A204.1 (cell line): ENCODE measurements at regions not wholly inside any gene's neighbourhood (a gene's known extent, or its start where the extent isn't known, plus 50 kb on each side); places are given as distances from the start of the nearest gene placed in this dataset.
"Not testable (repeated sequence)": the region's sequence is repeated elsewhere in the genome, so short reads cannot be mapped to it uniquely, and the experiment has no call there.

ENCODE experiments used
- FAIRE-seq: peaks from 2 replicates; lab custom pipeline; 2012; peaks lifted over from hg19 to GRCh38; lab: Jason Lieb, UNC

DNA sequence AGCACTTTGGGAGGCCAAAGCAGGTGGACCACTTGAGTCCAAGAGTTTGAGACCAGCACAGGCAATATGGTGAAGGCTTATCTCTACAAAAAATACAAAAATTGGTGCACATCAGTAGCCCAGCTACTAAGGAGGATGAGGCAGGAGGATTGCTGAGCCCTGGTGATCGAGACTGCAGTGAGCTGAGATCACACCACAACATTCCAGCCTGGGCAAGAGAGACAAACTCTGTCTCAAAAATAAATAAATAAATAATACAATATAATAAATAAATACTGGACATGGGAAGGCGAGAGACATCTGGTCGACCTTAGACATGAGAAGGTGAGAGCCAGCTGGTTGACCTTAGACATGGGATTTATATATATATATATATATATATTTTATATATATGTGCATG lies 119.8 kb upstream of the SLC38A4 start:
- no peak for FAIRE-seq

DNA sequence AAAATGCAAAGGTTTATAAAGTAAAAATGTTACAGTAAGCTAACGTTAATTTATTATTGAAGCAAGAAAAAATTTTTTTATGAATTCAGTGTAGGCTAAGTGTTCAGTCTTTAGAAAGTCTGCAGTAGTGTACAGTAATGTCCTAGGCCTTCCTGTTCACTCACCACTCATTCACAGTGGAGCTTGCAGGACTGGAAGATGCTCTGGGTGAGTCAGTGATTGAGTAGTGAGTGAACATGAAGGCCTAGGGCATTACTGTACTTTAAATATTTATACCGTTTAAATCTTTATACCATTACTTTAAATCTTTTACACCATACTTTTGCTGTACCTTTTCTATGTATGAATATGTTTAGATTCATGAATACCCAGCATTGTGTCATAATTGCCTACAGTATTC lies 120.3 kb upstream of the SLC38A4 start:
- no peak for FAIRE-seq

DNA sequence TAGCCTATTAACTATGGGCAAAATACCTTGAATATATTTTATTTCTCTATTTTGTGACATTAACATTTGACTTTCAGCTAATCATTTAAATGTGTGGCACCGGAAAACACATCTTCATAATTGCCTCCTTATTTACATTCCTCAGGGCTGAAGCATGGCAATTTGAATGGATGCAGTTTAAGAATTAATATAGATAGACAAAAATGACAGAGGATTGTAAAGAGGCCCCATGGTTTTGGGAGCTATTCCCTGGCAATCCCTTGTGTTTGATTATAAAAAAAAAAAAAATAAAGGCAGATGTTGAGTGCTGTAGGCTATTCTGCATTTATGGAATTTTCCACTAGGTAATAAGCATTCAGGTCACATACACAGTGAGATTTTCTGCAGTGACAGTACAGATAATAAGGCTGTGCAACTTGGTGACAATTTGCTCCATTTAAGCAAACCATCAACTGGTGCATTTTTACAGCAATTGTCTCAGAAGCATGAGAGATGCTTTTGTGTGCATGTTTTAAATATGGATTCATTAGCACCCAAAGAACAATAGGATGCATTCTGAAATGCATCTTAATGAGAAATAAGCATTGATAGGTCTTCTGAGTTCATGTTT lies 123.2 kb upstream of the SLC38A4 start:
- FAIRE-seq = no peak

DNA sequence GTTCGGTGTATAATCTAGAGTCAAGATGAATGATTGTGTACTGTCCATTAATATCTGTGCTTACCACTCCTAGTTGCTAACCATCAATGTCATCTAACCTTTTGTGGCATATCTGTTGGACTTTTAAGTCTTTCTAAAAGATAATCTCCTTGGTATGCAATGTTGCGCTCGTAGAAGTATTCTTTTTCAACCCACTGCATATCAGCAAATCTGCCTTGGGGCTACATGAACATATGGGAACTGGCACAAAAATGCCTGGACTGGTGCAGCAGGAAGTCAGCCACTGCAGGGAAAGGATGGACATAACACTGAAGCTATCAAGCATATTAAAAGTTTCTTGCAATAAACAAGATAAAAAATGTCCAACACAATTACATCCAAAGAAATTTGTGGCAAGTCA lies 124.3 kb upstream of the SLC38A4 start:
- no peak for FAIRE-seq

DNA sequence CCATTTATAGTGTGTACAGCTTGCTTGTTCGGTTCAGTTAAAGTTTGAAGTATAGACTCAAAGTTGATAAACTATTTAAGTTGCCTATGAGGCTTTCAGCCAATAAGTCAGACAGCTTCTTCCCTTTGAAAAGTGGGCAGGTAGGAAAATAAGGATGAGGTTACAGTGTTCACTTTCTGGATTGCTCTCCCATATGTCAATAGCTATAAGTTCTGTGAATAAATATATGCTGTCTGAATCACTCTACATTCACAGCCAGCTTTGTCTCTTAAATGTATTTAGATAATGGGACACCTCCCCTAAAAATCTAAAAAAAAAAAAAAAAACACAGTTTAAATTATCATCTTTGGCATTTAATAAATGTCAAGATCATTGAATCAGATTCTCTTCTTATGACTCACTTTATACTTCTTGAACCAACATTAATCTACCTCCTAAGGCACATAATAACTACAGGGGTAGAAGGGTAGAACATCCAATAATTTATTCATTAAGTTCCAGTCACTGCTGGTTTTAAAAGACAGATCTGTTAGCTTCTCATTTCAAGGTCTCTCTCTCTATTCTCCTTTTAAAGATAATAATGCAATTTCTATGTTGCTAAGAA lies 126.4 kb upstream of the PCED1B start:
- FAIRE-seq = no peak

DNA sequence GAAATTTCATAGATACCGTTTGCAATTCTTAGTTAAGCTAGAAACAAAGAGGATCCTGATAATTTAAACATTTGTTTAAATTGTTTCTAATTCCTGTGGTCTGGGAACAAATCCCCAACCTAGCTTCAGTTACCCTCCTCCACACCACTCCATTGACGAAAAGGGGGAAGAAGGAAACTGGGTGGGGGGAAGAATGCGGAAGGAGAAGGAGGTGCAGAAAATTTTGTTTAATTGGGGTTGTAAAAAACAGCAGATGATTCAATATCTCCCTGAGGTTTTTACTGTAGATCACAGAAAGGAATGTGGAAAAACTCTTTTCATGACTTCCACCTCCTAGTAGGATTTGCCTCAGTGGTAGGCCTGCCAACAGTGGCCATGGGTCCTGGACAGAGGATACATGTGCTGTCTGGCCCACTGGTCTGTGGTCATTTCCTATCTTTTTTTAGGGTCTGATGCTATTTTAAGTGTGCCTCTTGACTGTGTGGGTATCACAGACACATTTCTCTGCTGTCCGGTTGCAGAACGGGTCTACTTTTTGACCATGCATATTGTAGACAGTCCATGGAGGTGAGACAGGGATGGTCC lies 122.9 kb upstream of the PCED1B start:
- FAIRE-seq = no peak

DNA sequence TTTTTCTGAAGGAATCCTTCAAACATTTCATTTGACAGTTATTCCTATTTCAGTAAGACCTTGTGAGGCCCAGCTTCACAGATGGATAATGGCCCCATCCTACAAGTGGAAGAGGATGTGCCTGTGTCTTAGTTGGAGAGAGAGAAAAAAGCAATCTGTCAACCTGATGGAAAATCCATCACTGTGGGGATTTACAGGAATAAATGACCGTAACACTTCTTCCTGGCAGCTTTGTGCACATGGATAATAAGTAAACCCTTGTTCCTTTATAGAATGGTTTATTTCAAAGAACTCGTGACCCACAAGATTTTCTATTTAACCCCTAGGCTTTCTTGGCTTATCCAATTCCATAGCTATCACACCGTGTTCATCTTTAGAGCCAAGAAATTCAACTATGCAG lies 121.4 kb upstream of the PCED1B start:
- FAIRE-seq = no peak

DNA sequence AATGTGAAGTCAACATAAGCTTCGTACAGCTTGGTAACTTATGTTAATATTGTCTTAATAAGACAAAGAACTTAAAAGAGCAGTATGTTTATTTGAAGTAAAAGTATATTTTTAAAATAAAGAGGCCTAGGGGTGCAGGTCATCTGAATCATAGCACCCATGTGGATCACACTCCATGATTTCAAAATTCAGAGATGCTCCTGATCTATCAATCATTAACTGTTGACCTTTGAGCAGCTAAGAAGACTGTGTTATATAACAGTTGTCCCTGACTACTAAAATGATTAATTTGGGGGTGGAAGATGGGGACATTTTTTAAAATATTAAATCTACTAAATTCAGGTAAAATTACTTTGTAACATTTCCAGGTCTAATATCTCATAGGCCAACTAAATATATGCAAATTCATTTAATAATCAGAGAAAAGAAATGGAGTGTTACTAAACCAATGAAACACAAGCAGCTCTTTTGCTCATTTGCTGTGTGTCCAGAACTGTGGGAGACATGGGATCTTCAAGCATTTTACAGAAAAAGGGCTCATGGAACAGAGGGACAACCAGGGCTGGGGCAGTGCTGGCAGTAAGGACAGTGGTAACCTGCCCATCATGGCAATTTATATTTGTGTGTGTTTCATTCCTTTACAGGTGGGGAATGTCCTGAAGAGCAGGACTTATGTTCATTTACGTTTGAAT lies 120.7 kb upstream of the PCED1B start:
- no peak for FAIRE-seq

DNA sequence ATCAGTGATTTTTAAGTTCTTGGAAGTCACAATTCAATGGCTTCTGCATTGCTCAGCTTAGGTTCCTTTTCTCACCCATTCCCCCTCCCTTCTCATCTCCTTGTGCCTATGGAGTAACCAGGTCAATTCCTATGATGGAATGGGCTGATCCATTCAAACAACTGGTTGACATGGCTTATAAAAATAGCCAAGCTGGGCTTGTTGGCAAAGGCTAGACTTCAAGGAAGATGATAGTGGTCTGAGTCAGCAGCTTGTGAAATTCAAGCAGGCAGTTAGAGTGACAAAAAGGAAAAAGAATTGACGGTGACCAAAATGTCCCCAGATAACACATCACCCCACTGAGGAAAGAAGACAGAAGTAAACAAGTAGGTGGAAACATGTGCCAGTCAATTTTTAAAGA lies 119.9 kb upstream of the PCED1B start:
- no peak for FAIRE-seq

DNA sequence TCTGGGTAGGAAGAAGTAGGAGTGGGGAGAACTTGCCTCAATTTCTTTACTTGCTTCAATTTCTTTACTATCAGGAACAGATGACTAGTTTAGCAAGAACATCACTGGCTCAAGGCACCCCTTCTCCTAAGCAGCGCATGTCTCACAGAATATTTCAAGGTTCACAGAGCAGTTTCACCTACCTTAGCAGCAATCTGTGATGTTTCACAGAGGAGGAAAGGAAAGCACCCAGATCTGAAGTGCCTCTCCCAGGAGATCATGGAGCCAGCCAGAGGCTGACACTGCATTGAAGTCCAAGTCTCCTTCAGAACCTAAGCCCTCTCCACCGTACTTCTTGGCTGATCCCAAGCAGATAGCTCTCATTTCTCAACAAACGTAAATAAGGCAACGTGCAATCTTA lies 118.7 kb upstream of the PCED1B start:
- FAIRE-seq = no peak

DNA sequence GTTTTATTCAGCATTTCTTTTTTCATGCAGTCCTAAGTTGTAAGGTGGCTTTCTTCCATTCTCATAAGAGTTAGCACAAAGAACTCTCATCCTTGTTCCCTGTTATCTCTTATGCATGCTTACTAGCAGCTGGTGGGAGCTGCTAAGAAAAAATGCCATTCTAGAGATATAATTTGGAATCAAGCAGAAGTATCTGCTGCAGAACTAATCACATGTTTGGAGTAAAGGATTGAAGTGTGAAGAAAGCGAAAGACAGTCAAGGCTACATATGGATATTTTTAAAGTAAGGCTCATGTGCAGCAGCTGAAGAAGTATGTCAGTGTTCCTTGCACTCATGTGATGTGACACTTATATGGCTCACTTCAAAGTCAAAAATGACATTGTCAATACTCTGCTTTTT lies 116.2 kb upstream of the PCED1B start:
- no peak for FAIRE-seq

DNA sequence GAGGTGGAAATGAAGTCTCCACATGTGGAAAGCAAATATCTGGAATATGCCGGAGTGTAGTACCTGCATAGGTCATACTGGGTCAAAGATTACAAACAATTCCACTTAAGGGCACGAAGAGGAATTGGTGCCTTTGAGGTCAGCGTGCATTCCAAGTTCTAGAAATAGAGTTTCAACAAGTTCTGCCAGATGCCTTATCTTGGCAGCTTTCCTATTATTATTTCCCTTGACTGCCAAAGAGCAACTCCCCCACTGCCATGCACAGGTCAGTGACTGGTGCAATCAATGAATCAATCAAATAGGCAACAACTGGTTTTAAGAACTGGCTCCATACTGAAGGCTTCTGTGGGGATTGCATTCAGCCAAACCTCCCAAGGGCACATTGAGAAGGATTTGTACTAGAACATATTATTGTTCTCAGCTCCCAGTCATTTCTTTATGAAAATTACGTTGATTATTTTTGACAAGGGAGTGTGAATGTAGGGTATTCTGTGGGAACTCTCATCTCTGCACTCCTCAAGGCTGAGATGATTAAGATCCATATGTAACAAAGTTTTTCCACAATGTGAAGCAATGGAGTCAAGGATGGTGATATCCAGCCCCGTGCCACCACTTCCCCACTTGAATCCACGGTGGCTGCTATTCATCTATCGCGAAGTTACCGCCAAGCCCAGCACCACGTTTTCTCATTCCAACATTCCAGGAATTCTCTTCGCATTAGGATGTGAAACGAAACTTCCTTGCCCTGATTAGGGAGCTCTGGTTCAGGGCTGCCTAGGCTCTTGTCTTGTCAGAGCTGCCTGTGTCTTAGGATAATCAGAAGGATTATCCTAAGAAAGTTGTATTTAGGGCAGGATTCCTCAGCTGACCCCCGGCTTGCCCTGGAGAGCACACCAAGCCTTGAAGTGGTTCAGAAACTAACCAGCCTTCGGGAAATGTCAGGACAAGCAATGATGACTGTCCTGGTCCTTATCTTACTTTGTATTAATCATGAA lies 115.1 kb upstream of the PCED1B start:
- FAIRE-seq = no peak

DNA sequence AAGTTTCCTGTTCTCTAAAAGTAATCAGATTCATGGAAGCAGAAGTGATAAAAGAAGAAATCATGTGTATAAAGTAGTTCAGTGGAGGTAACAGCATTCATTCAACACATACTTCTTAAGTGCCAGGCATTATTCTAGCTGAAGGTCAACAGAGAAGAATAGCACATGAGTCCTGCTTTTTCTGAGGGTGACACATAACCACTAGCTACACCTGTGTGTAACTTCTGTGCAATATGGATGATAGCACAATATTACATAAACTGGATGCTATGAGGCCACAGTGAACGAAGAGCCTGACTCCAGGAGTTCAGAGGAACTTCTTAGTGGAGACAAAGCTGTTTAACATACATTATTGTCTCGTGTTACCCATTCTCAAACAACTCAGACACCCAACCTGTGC lies 114.3 kb upstream of the PCED1B start:
- no peak for FAIRE-seq

DNA sequence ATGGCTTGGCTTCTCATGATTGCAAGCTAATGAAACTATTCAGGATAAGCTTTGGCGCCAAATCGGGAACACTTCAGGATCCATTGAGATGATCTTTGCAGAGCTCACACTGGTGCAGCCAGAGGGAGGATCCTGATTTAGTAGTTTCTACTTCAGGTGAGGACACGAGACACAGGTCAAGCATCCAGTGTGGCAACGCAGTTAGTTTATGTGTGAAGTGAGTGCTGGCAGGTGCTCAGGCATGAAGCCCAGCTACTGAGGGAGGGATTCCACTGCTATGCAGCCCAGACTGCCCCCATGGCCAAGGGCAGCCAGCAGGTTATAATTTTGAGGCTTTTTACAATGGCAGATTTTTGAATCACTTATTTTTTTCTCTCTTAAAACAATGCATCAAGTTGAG lies 113.5 kb upstream of the PCED1B start:
- no peak for FAIRE-seq

DNA sequence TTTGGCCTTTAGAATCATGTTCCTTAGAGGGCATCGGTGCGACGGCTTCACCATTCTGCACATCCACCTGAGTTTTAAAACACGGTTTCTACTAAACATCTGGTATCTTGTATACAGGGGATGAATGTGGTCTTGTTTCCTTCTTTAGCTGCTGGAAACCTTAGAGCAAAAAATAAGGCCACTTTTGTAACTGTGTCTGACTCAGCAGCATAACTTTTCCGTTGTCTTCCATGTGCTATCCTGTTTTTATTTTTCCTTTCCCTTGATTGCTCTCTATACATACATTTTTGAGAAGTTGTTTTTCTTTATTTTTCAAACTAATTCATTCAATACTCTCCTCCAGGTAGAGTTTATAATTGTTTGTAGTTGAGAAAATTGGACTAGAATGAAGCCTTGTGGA lies 108.8 kb upstream of the PCED1B start:
- no peak for FAIRE-seq

DNA sequence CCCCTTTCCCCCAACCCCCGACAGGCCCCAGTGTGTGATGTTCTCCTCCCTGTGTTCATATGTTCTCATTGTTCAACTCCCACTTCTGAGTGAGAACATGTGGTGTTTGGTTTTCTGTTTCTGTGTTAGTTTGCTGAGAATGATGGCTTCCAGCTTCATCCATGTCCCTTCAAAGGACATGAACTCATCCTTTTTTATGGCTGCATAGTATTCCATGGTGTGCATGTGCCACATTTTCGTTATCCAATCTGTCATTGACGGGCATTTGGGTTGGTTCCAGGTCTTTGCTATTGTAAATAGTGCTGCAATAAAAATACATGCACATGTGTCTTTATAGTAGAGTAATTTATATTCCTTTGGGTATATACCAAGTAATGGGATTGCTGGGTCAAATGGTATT lies 105.5 kb upstream of the PCED1B start:
- not testable (repeated sequence) for FAIRE-seq

DNA sequence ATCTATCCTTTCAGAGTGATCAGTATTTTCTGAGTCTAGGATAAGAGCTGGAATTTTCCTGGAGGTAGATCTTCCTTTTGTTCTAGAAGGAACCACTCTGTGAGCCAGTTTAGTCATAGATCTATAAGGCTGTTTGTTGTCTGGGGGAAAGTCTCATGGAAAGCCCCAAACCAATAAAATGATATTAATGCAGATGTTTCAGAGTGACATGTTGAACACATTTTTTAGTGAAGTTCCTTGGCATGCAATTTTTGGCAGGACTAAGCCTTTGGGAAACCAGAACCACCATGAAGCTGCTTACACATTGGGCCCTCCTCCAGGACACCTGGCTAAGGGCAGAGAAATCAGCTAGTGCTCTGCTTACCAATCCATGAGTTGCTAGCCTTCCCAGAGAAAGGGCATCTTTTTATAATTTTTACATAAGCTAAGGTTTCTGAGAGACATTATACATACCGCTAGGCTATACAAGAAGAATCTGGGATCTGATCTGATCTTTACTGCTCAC lies 101.5 kb upstream of the PCED1B start:
- FAIRE-seq = no peak

DNA sequence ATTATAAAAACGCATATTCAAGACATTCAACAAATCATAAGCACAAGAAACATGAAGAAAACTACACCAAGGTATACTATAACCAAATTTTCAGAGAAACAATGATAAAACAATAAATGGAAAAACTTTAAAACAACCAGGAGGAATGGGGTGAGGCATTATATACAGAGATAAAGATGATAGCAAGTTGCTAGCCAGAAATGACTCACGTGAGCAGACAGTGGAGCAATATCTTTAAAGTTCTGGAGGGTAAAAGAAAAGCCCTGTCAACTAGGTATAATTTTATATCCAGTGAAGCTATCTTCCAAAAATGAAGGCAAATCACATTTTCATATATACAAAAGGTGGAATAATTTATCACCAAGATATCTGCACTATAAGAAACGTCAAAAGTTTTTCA lies 97.8 kb upstream of the PCED1B start:
- no peak for FAIRE-seq

DNA sequence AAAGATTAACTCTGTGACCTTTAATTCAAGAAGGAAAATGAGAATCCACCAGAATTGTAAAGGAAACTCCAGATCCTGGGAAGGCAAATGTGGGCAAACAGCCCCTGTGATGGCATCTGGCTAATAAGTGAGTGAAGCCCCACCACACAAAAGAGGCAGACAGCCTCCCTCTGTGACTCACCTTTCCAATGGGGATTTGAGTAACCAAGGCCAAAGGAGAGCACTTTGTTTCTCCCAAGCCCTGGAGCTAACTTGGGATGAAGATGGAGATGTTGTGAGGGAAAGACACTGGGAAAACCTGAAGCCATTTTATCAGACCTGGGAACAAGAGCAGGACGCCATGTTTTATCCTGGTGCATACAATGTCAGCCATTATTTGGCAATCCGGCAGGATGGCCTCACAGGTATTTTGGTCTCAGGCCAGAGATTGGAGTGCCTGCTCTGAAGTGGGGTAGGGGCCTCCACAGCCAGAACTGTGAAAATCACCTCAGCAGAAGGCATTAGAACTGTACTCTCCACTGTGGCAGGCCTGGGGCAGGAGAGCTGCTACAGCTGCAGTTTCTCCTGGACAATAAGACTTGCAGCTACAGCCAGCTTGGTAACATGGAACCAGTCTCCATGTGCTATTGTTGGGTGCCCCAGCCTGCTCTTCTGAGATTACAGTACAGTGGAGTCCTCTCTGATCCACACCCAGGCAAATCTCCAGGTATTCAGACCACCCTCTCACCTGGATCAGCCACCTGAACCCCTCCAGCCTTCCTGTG lies 96.6 kb upstream of the PCED1B start:
- FAIRE-seq = no peak

DNA sequence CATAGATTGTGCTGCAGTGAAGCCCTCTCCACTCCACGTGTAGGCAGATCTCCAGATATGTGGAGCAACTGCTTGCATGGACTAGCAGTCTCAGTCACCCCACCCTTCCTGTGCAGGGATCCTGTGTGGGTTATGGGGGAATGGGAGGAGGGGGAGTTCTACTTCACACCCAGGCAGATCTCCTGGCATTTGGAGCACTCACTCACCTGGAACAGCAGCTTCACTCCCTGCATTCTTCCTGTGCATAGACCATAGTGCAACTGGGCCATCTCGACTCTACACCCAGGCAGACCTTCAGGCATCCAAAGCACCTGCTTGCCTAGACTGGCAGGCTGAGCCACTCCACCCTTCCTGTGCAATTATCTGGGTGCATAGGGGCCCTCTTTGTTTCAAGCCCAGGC lies 96.0 kb upstream of the PCED1B start:
- FAIRE-seq = no peak
